Keratinocyte (primary cell): ENCODE measurements at regions not wholly inside any gene's neighbourhood (a gene's known extent, or its start where the extent isn't known, plus 50 kb on each side); places are given as distances from the start of the nearest gene placed in this dataset.

Experiments used
- DNase-seq: peaks from one replicate; pipeline ENCODE4 v3.0.0-alpha.2; 2011; ENCODE audit warnings: low read depth, missing footprints, low spot score
- FAIRE-seq: peaks from 2 replicates; lab custom pipeline; 2011; peaks lifted over from hg19 to GRCh38; lab: Jason Lieb, UNC
- H2AFZ ChIP-seq: 2 replicates; pipeline ENCODE4 v1.6.0; 2012; ENCODE audit warnings: low read length, control low read depth, inconsistent platforms; ENCODE audit not compliant: control insufficient read depth
- H3K27ac ChIP-seq: 2 replicates; pipeline ENCODE4 v1.5.1; 2011; ENCODE audit warnings: low read length; ENCODE audit not compliant: control insufficient read depth, insufficient read depth
- H3K27me3 ChIP-seq: 3 replicates; pipeline ENCODE4 v1.6.0; 2011; ENCODE audit warnings: low read length; ENCODE audit not compliant: control insufficient read depth, insufficient read depth; ENCODE audit errors: extremely low read depth
- H3K36me3 ChIP-seq, 2 experiments: 2 replicates in 1 of 2; 3 replicates in 1 of 2; pipeline ENCODE4 v1.5.1; 2011; ENCODE audit warnings: low read length in 2 of 2, mild to moderate bottlenecking in 1 of 2; ENCODE audit not compliant: control insufficient read depth in 2 of 2, insufficient read depth in 2 of 2; ENCODE audit errors: extremely low read depth in 1 of 2
- H3K4me1 ChIP-seq: 3 replicates; pipeline ENCODE4 v1.5.1; 2011; ENCODE audit warnings: low read length; ENCODE audit not compliant: control insufficient read depth, insufficient read depth; ENCODE audit errors: extremely low read depth
- H3K4me2 ChIP-seq: 3 replicates; pipeline ENCODE4 v1.6.0; 2011; ENCODE audit warnings: low read depth, low read length; ENCODE audit not compliant: control insufficient read depth, insufficient read depth; ENCODE audit errors: extremely low read depth
- H3K4me3 ChIP-seq, 3 experiments: fragments of 200-600 bp in 1 of 3; sonication (generic) in 1 of 3; 2 replicates in 2 of 3; 3 replicates in 1 of 3; pipeline ENCODE4 v1.5.1; 2011 to 2016; ENCODE audit warnings: low read length in 3 of 3, mild to moderate bottlenecking in 3 of 3, control low read depth in 2 of 3, inconsistent platforms in 1 of 3, low read depth in 1 of 3, mixed read lengths in 1 of 3, mixed run types in 1 of 3, moderate library complexity in 1 of 3; ENCODE audit not compliant: control insufficient read depth in 2 of 3, insufficient read depth in 2 of 3; ENCODE audit errors: extremely low read depth in 1 of 3
- H3K79me2 ChIP-seq: 2 replicates; pipeline ENCODE4 v1.6.0; 2012; ENCODE audit warnings: low read length; ENCODE audit not compliant: control insufficient read depth, insufficient read depth
- H3K9ac ChIP-seq: 3 replicates; pipeline ENCODE4 v1.6.0; 2011; ENCODE audit warnings: low read length; ENCODE audit not compliant: control insufficient read depth, insufficient read depth; ENCODE audit errors: extremely low read depth
- H3K9me1 ChIP-seq: 3 replicates; pipeline ENCODE4 v1.6.0; 2011; ENCODE audit warnings: low read length; ENCODE audit not compliant: control insufficient read depth, insufficient read depth; ENCODE audit errors: extremely low read depth
- H3K9me3 ChIP-seq: 2 replicates; pipeline ENCODE4 v1.5.1; 2012; ENCODE audit warnings: low read depth, low read length; ENCODE audit not compliant: control insufficient read depth
- H4K20me1 ChIP-seq: 3 replicates; pipeline ENCODE4 v1.6.0; 2011; ENCODE audit warnings: low read length; ENCODE audit not compliant: control insufficient read depth, insufficient read depth; ENCODE audit errors: extremely low read depth
- CTCF ChIP-seq, 3 experiments: IDR thresholded peaks in 1 of 3; conservative IDR thresholded peaks in 1 of 3; optimal IDR thresholded peaks in 1 of 3; 2 replicates in 2 of 3; 3 replicates in 1 of 3; pipeline versions ENCODE3 to v1.5.1; 2011; ENCODE audit warnings: low read length in 3 of 3, mild to moderate bottlenecking in 3 of 3, moderate library complexity in 2 of 3, control low read depth in 1 of 3, inconsistent platforms in 1 of 3; ENCODE audit not compliant: insufficient read depth in 2 of 3; ENCODE audit errors: extremely low read depth in 1 of 3
- EZH2 ChIP-seq: IDR thresholded peaks from one replicate; pipeline ENCODE4 v1.6.1; 2012; ENCODE audit warnings: inconsistent platforms, mild to moderate bottlenecking, low read length, moderate library complexity
- dilution Hi-C: fragments of 300-500 bp; cut with MboI; formaldehyde crosslinking; loops from one replicate; pipeline ENCODE4 v1.7.0; 2020; ENCODE audit warnings: low sequenced_read_pairs; ENCODE audit not compliant: extremely low pct_ligation_motif_present

GRCh38 chr12:13487326-13487725 is 290.8 kb downstream of the EMP1 start:
- H2AFZ ChIP-seq, result no peak overlapping the region
- no peaks in the 10 kb centered on the region for H3K27me3 ChIP-seq
- H3K4me2 ChIP-seq, result no peak overlapping the region
- dilution Hi-C loops, result no loop called here
- H3K4me1 ChIP-seq, result no peaks in the 10 kb centered on the region
- no peaks in the 10 kb centered on the region for H3K79me2 ChIP-seq
- no peaks in the 10 kb centered on the region for H3K36me3 ChIP-seq
- DNase-seq (no peak), FAIRE-seq (no peak)
- H3K4me3 ChIP-seq, result no peak overlapping the region
- H3K27ac ChIP-seq, result no peak overlapping the region
- H4K20me1 ChIP-seq, result no peaks in the 10 kb centered on the region
- no peak overlapping the region for H3K9ac ChIP-seq
- H3K9me3 ChIP-seq, result no peaks in the 10 kb centered on the region
- no peak for TF ChIP-seq EZH2
- no peak for TF ChIP-seq CTCF (optimal IDR thresholded peaks at IDR 0.05 in 1 of 3, IDR thresholded peaks at IDR 0.05 in 1 of 3, conservative IDR thresholded peaks at IDR 0.05 in 1 of 3; ENCODE audit: extremely low read depth in 1 of 3, insufficient read depth in 2 of 3, low read length in 3 of 3)
- no peaks in the 10 kb centered on the region for H3K9me1 ChIP-seq

GRCh38 chr12:13486794-13487193 is 290.3 kb downstream of the EMP1 start:
- Histone ChIP-seq H3K36me3 (no peaks in the 10 kb centered on the region), H3K27ac (no peak overlapping the region), H3K27me3 (no peaks in the 10 kb centered on the region), H3K9me3 (no peaks in the 10 kb centered on the region), H4K20me1 (no peaks in the 10 kb centered on the region), H3K9ac (no peak overlapping the region), H3K9me1 (no peaks in the 10 kb centered on the region), H3K4me3 (no peak overlapping the region), H3K4me1 (no peaks in the 10 kb centered on the region), H2AFZ (no peak overlapping the region), H3K4me2 (no peak overlapping the region), H3K79me2 (no peaks in the 10 kb centered on the region)
- TF ChIP-seq CTCF (optimal IDR thresholded peaks at IDR 0.05 in 1 of 3, IDR thresholded peaks at IDR 0.05 in 1 of 3, conservative IDR thresholded peaks at IDR 0.05 in 1 of 3; ENCODE audit: extremely low read depth in 1 of 3, insufficient read depth in 2 of 3, low read length in 3 of 3) (no peak), EZH2 (no peak)
- dilution Hi-C loops, result no loop called here
- FAIRE-seq (no peak), DNase-seq (no peak)
